Activated T-helper 2 cell treated with anti-CD3 and anti-CD28 coated beads, Interferon-gamma antibody, Interleukin-2, Interleukin-4, amounts not matched to agents 10 μg/mL and 5 μg/mL and 100 μg/mL, durations not matched to agents 14 hours and 24 hours and 36 hours (primary cell): ENCODE measurements at regions not wholly inside any gene's neighbourhood (a gene's known extent, or its start where the extent isn't known, plus 50 kb on each side); places are given as distances from the start of the nearest gene placed in this dataset.

Source experiments
- DNase-seq: peaks from one replicate; pipeline ENCODE4 v3.0.0; 2021; ENCODE audit warnings: low spot score
- H3K27ac Mint-ChIP-seq: one replicate; pipeline ENCODE4 v1.8.0; 2021; ENCODE audit warnings: mixed read lengths
- H3K27me3 Mint-ChIP-seq: one replicate; pipeline ENCODE4 v1.8.0; 2021; ENCODE audit warnings: low read depth, mixed read lengths
- H3K36me3 Mint-ChIP-seq: one replicate; pipeline ENCODE4 v1.8.0; 2021; ENCODE audit warnings: low read depth, mixed read lengths
- H3K4me1 Mint-ChIP-seq: one replicate; pipeline ENCODE4 v1.8.0; 2021; ENCODE audit warnings: low read depth, mixed read lengths
- H3K4me3 Mint-ChIP-seq: one replicate; pipeline ENCODE4 v1.8.0; 2021; ENCODE audit warnings: low read depth, mild to moderate bottlenecking, moderate library complexity, mixed read lengths
- H3K9me3 Mint-ChIP-seq: one replicate; pipeline ENCODE4 v1.8.0; 2021; ENCODE audit warnings: mixed read lengths
- intact Hi-C: fragments of 100-400 bp; cut with micrococcal nuclease; formaldehyde crosslinking; loops from one replicate; pipeline ENCODE4 v1.15.1; 2023

- no peak for DNase-seq
- intact Hi-C loops, result no loop called here
- Mint-ChIP-seq H3K27ac (no peak overlapping the region), H3K4me3 (no peak overlapping the region), H3K9me3 (peaks cover 8% of the 10 kb centered on the region), H3K27me3 (peaks cover 34% of the 10 kb centered on the region), H3K4me1 (peaks cover 4% of the 10 kb centered on the region), H3K36me3 (no peaks in the 10 kb centered on the region)
Measured at GRCh38 chr10:69703766-69704630, 74.0 kb downstream of the FAM241B start.

- intact Hi-C loops, result no loop called here
- H3K36me3 Mint-ChIP-seq, result no peaks in the 10 kb centered on the region
- H3K9me3 Mint-ChIP-seq, result peaks cover 2% of the 10 kb centered on the region
- DNase-seq, result no peak
- H3K4me3 Mint-ChIP-seq, result no peak overlapping the region
- no peak overlapping the region for H3K27ac Mint-ChIP-seq
- peaks cover 19% of the 10 kb centered on the region for H3K27me3 Mint-ChIP-seq
- H3K4me1 Mint-ChIP-seq, result no peaks in the 10 kb centered on the region
Measured at GRCh38 chr10:69709366-69709941, 79.4 kb downstream of the FAM241B start.

GRCh38 chr10:69710008-69710888 lies 80.2 kb downstream of the FAM241B start:
- H3K4me1 Mint-ChIP-seq, result no peaks in the 10 kb centered on the region
- intact Hi-C loops, result no loop called here
- H3K36me3 Mint-ChIP-seq, result no peaks in the 10 kb centered on the region
- H3K4me3 Mint-ChIP-seq, result no peak overlapping the region
- H3K9me3 Mint-ChIP-seq, result no peaks in the 10 kb centered on the region
- no peak for DNase-seq
- peaks cover 19% of the 10 kb centered on the region for H3K27me3 Mint-ChIP-seq
- H3K27ac Mint-ChIP-seq, result no peak overlapping the region

- DNase-seq, result no peak
- intact Hi-C loops, result no loop called here
- Mint-ChIP-seq H3K27me3 (peaks cover 6% of the 10 kb centered on the region), H3K9me3 (no peaks in the 10 kb centered on the region), H3K27ac (no peak overlapping the region), H3K4me1 (no peaks in the 10 kb centered on the region), H3K36me3 (no peaks in the 10 kb centered on the region), H3K4me3 (no peak overlapping the region)
Measured at GRCh38 chr10:69712342-69712741, 82.3 kb downstream of the FAM241B start.

- Mint-ChIP-seq H3K36me3 (no peaks in the 10 kb centered on the region), H3K4me3 (no peak overlapping the region), H3K27me3 (peaks cover 5% of the 10 kb centered on the region), H3K4me1 (no peaks in the 10 kb centered on the region), H3K9me3 (no peaks in the 10 kb centered on the region), H3K27ac (no peak overlapping the region)
- no peak for DNase-seq
- intact Hi-C loops, result no loop called here
Measured at GRCh38 chr10:69714572-69714971, 84.5 kb downstream of the FAM241B start.

- Mint-ChIP-seq H3K36me3 (no peaks in the 10 kb centered on the region), H3K27me3 (peaks cover 5% of the 10 kb centered on the region), H3K4me1 (no peaks in the 10 kb centered on the region), H3K4me3 (no peak overlapping the region), H3K9me3 (no peaks in the 10 kb centered on the region), H3K27ac (no peak overlapping the region)
- intact Hi-C loops, result no loop called here
- DNase-seq, result no peak
Measured at GRCh38 chr10:69715156-69715898, 85.3 kb downstream of the FAM241B start.

- Mint-ChIP-seq H3K36me3 (no peaks in the 10 kb centered on the region), H3K27ac (no peak overlapping the region), H3K4me1 (no peaks in the 10 kb centered on the region), H3K4me3 (no peak overlapping the region), H3K9me3 (no peaks in the 10 kb centered on the region), H3K27me3 (peaks cover 5% of the 10 kb centered on the region)
- no peak for DNase-seq
- intact Hi-C loops, result loop anchor here (2.0 kb wide), 1 partner anchor 201 kb away; no protein-coding TSS in a partner anchor
Measured at GRCh38 chr10:69715899-69716606, 85.7 kb upstream of the COL13A1 start.

- Mint-ChIP-seq H3K4me3 (no peak overlapping the region), H3K27me3 (peaks cover 5% of the 10 kb centered on the region), H3K27ac (no peak overlapping the region), H3K9me3 (no peaks in the 10 kb centered on the region), H3K36me3 (no peaks in the 10 kb centered on the region), H3K4me1 (no peaks in the 10 kb centered on the region)
- DNase-seq, result peak; percentile 31
- intact Hi-C loops, result loop anchor here (1.0 to 2.0 kb wide), 2 partner anchors 73 to 202 kb away; no protein-coding TSS in a partner anchor
Measured at GRCh38 chr10:69716711-69717560, 84.8 kb upstream of the COL13A1 start.

GRCh38 chr10:69718951-69719350 lies 82.8 kb upstream of the COL13A1 start:
- DNase-seq, result no peak
- peaks cover 12% of the 10 kb centered on the region for H3K27me3 Mint-ChIP-seq
- H3K27ac Mint-ChIP-seq, result no peak overlapping the region
- no peaks in the 10 kb centered on the region for H3K9me3 Mint-ChIP-seq
- no peak overlapping the region for H3K4me3 Mint-ChIP-seq
- H3K4me1 Mint-ChIP-seq, result no peaks in the 10 kb centered on the region
- intact Hi-C loops, result no loop called here
- no peaks in the 10 kb centered on the region for H3K36me3 Mint-ChIP-seq

GRCh38 chr10:69721690-69722310 lies 79.9 kb upstream of the COL13A1 start:
- Mint-ChIP-seq H3K4me3 (no peak overlapping the region), H3K9me3 (no peaks in the 10 kb centered on the region), H3K27ac (no peak overlapping the region), H3K27me3 (peaks cover 22% of the 10 kb centered on the region), H3K4me1 (no peaks in the 10 kb centered on the region), H3K36me3 (no peaks in the 10 kb centered on the region)
- DNase-seq, result no peak
- intact Hi-C loops, result no loop called here

- H3K27me3 Mint-ChIP-seq, result peaks cover 26% of the 10 kb centered on the region
- intact Hi-C loops, result no loop called here
Measured at GRCh38 chr10:69723653-69724052, 78.1 kb upstream of the COL13A1 start.

More at GRCh38 chr10:69723653-69724052, 78.1 kb upstream of the COL13A1 start:
- H3K4me3 Mint-ChIP-seq, result no peak overlapping the region
- H3K4me1 Mint-ChIP-seq, result peaks cover 7% of the 10 kb centered on the region
- H3K27ac Mint-ChIP-seq, result no peak overlapping the region
- H3K36me3 Mint-ChIP-seq, result no peaks in the 10 kb centered on the region
- DNase-seq, result no peak
- H3K9me3 Mint-ChIP-seq, result no peaks in the 10 kb centered on the region
